ENCODE measurements at regions not wholly inside any gene's neighbourhood (a gene's known extent, or its start where the extent isn't known, plus 50 kb on each side); places are given as distances from the start of the nearest gene placed in this dataset.

DNA sequence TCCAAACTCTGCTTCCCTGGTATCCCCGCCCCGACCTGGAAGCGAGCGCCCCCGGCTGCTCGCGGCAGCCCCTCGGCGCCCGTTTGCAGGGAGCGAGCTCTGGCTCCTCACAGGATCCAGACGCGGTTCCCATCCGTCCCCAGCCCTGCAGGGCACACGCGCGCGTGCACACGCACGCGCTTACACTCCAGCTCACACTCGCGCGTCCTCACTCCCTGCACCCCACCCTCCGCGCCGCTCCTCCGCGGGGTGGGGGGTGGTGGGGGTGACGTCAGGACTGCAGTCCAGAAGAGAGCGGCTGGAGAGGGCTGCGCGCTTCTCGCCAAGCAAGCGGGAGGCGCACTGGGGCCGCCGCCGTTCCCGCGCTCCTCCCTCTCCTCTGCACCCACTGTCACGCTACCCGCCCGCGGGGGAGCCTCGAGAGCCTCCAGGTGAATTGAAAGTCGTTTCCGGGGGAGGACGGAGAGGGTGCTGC is 255.6 kb downstream of the OTUD1 start:
- TF ChIP-seq, protein P1, sequence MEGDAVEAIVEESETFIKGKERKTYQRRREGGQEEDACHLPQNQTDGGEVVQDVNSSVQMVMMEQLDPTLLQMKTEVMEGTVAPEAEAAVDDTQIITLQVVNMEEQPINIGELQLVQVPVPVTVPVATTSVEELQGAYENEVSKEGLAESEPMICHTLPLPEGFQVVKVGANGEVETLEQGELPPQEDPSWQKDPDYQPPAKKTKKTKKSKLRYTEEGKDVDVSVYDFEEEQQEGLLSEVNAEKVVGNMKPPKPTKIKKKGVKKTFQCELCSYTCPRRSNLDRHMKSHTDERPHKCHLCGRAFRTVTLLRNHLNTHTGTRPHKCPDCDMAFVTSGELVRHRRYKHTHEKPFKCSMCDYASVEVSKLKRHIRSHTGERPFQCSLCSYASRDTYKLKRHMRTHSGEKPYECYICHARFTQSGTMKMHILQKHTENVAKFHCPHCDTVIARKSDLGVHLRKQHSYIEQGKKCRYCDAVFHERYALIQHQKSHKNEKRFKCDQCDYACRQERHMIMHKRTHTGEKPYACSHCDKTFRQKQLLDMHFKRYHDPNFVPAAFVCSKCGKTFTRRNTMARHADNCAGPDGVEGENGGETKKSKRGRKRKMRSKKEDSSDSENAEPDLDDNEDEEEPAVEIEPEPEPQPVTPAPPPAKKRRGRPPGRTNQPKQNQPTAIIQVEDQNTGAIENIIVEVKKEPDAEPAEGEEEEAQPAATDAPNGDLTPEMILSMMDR (IDR thresholded peaks at IDR 0.05) = no peak
- no peak for TF ChIP-seq ZFX (IDR thresholded peaks at IDR 0.05; ENCODE audit: borderline replicate concordance)

Measured in 22Rv1 (cell line).